ENCODE measurements at regions not wholly inside any gene's neighbourhood (a gene's known extent, or its start where the extent isn't known, plus 50 kb on each side); places are given as distances from the start of the nearest gene placed in this dataset.

- FAIRE-seq, result no peak
- H3K27ac ChIP-seq (ENCODE audit: low read depth, low read length), result no peak overlapping the region
- H3K4me1 Mint-ChIP-seq (ENCODE audit: low read depth, unreplicated experiment), result peaks cover 2% of the 10 kb centered on the region
Measured at GRCh38 chr10:45553613-45554012, 119.0 kb downstream of the ZFAND4 start.

GRCh38 chr10:45553155-45553554 lies 119.4 kb downstream of the ZFAND4 start:
- no peaks in the 10 kb centered on the region for H3K36me3 Mint-ChIP-seq (ENCODE audit: low read depth, unreplicated experiment)
- no peaks in the 10 kb centered on the region for H3K27me3 Mint-ChIP-seq (ENCODE audit: low read depth, unreplicated experiment)
- H3K4me2 ChIP-seq (ENCODE audit: low read length), result no peak overlapping the region
- H3K27me3 ChIP-seq (ENCODE audit: insufficient read depth, low read length), result no peaks in the 10 kb centered on the region
- DNase-seq (ENCODE audit: low read depth) (no peak), FAIRE-seq (no peak)
- H3K9me3 ChIP-seq (ENCODE audit: insufficient read depth, low read depth, low read length), result no peaks in the 10 kb centered on the region
- H3K9ac ChIP-seq (ENCODE audit: low read length), result no peak overlapping the region
- no peak overlapping the region for H3K27ac Mint-ChIP-seq (ENCODE audit: unreplicated experiment)
- no peak overlapping the region for H3K4me3 ChIP-seq (ENCODE audit: insufficient read depth, low read depth, low read length)
- H3K9me3 Mint-ChIP-seq (ENCODE audit: unreplicated experiment), result no peaks in the 10 kb centered on the region
- TF ChIP-seq EZH2 (IDR thresholded peaks at IDR 0.05; ENCODE audit: insufficient read depth, low read length), result no peak
- TF ChIP-seq CTCF (IDR thresholded peaks at IDR 0.05; ENCODE audit: insufficient read depth, low read depth, low read length), result no peak
- peaks cover 3% of the 10 kb centered on the region for H3K4me1 ChIP-seq (ENCODE audit: insufficient read depth, low read length)
- no peak overlapping the region for H3K4me3 Mint-ChIP-seq (ENCODE audit: unreplicated experiment)
- peaks cover 2% of the 10 kb centered on the region for H3K4me1 Mint-ChIP-seq (ENCODE audit: low read depth, unreplicated experiment)
- no peak overlapping the region for H3K27ac ChIP-seq (ENCODE audit: low read depth, low read length)
- no peaks in the 10 kb centered on the region for H3K36me3 ChIP-seq (ENCODE audit: insufficient read depth, low read length)
- no peaks in the 10 kb centered on the region for H4K20me1 ChIP-seq (ENCODE audit: insufficient read depth, low read length)
- H2AFZ ChIP-seq (ENCODE audit: low read depth, low read length), result no peak overlapping the region
- no peaks in the 10 kb centered on the region for H3K79me2 ChIP-seq (ENCODE audit: insufficient read depth, low read length)

More at GRCh38 chr10:45553613-45554012, 119.0 kb downstream of the ZFAND4 start:
- Mint-ChIP-seq H3K36me3 (ENCODE audit: low read depth, unreplicated experiment) (no peaks in the 10 kb centered on the region), H3K4me3 (ENCODE audit: unreplicated experiment) (no peak overlapping the region), H3K27me3 (ENCODE audit: low read depth, unreplicated experiment) (no peaks in the 10 kb centered on the region), H3K27ac (ENCODE audit: unreplicated experiment) (no peak overlapping the region), H3K9me3 (ENCODE audit: unreplicated experiment) (no peaks in the 10 kb centered on the region)
- Histone ChIP-seq H4K20me1 (ENCODE audit: insufficient read depth, low read length) (no peaks in the 10 kb centered on the region), H3K4me1 (ENCODE audit: insufficient read depth, low read length) (peaks cover 3% of the 10 kb centered on the region), H3K9ac (ENCODE audit: low read length) (no peak overlapping the region), H3K27me3 (ENCODE audit: insufficient read depth, low read length) (no peaks in the 10 kb centered on the region), H2AFZ (ENCODE audit: low read depth, low read length) (no peak overlapping the region), H3K9me3 (ENCODE audit: insufficient read depth, low read depth, low read length) (no peaks in the 10 kb centered on the region), H3K4me3 (ENCODE audit: insufficient read depth, low read depth, low read length) (no peak overlapping the region), H3K36me3 (ENCODE audit: insufficient read depth, low read length) (no peaks in the 10 kb centered on the region), H3K79me2 (ENCODE audit: insufficient read depth, low read length) (no peaks in the 10 kb centered on the region), H3K4me2 (ENCODE audit: low read length) (no peak overlapping the region)
- TF ChIP-seq EZH2 (IDR thresholded peaks at IDR 0.05; ENCODE audit: insufficient read depth, low read length), result no peak
- no peak for TF ChIP-seq CTCF (IDR thresholded peaks at IDR 0.05; ENCODE audit: insufficient read depth, low read depth, low read length)
- no peak for DNase-seq (ENCODE audit: low read depth)

DNA sequence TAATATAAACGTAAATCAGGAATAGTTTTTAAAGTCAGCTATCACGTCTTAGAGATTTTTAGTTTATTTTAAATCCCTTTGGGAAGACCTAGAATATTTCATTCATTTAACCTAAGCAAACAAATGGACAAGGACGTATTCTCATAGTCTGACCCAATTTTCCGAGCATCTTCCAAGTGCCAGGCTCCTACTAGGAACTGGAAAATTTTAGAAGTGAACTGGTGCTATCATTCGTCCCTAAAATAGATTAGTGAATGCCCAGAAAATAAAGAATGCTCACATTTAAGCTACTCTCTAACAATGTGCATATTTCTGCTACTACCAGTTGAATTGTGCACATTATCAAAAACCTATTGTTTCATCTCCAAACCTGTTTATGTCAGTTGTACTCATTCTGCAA lies 120.1 kb downstream of the ZFAND4 start:
- TF ChIP-seq EZH2 (IDR thresholded peaks at IDR 0.05; ENCODE audit: insufficient read depth, low read length) (no peak), CTCF (IDR thresholded peaks at IDR 0.05; ENCODE audit: insufficient read depth, low read depth, low read length) (no peak)
- no peak for DNase-seq (ENCODE audit: low read depth)
- H3K9me3 Mint-ChIP-seq (ENCODE audit: unreplicated experiment), result no peaks in the 10 kb centered on the region
- Histone ChIP-seq H4K20me1 (ENCODE audit: insufficient read depth, low read length) (no peaks in the 10 kb centered on the region), H3K9me3 (ENCODE audit: insufficient read depth, low read depth, low read length) (no peaks in the 10 kb centered on the region), H3K4me3 (ENCODE audit: insufficient read depth, low read depth, low read length) (no peak overlapping the region), H3K79me2 (ENCODE audit: insufficient read depth, low read length) (no peaks in the 10 kb centered on the region), H3K4me1 (ENCODE audit: insufficient read depth, low read length) (peaks cover 1% of the 10 kb centered on the region), H3K4me2 (ENCODE audit: low read length) (no peak overlapping the region), H2AFZ (ENCODE audit: low read depth, low read length) (no peak overlapping the region), H3K27ac (ENCODE audit: low read depth, low read length) (no peak overlapping the region), H3K9ac (ENCODE audit: low read length) (no peak overlapping the region), H3K36me3 (ENCODE audit: insufficient read depth, low read length) (no peaks in the 10 kb centered on the region), H3K27me3 (ENCODE audit: insufficient read depth, low read length) (no peaks in the 10 kb centered on the region)
- FAIRE-seq, result no peak
- peaks cover 2% of the 10 kb centered on the region for H3K4me1 Mint-ChIP-seq (ENCODE audit: low read depth, unreplicated experiment)
- no peaks in the 10 kb centered on the region for H3K36me3 Mint-ChIP-seq (ENCODE audit: low read depth, unreplicated experiment)
- H3K4me3 Mint-ChIP-seq (ENCODE audit: unreplicated experiment), result no peak overlapping the region
- no peaks in the 10 kb centered on the region for H3K27me3 Mint-ChIP-seq (ENCODE audit: low read depth, unreplicated experiment)
- H3K27ac Mint-ChIP-seq (ENCODE audit: unreplicated experiment), result no peak overlapping the region
